ENCODE measurements at regions not wholly inside any gene's neighbourhood (a gene's known extent, or its start where the extent isn't known, plus 50 kb on each side); places are given as distances from the start of the nearest gene placed in this dataset.

GRCh38 chr3:117101697-117102096 is 392.1 kb downstream of the TUSC7 start:
- H2AFZ ChIP-seq = no peak overlapping the region
- peaks cover 15% of the 10 kb centered on the region for H3F3A ChIP-seq (ENCODE audit: insufficient read depth)
- H3K27me3 ChIP-seq (replicated peaks; ENCODE audit: insufficient read depth) = no peaks in the 10 kb centered on the region
- no peaks in the 10 kb centered on the region for H4K20me1 ChIP-seq (ENCODE audit: insufficient read depth)
- no peak for DNase-seq
- in situ Hi-C loops (cut with MboI) = no loop called here
- peaks cover 30% of the 10 kb centered on the region for H3K4me1 ChIP-seq (ENCODE audit: insufficient read depth)
- WGBS, 2 experiments (ENCODE audit: low coverage in 1 of 2, low lambda C conversion rate in 2 of 2, missing lambda C conversion rate in 2 of 2) = 50 to 64% methylated on average over 1 of the region's 1 CpG
- H3K9ac ChIP-seq = no peak overlapping the region
- H3K79me2 ChIP-seq (ENCODE audit: insufficient read depth) = no peaks in the 10 kb centered on the region
- H3K4me3 ChIP-seq = no peak overlapping the region
- no peak overlapping the region for H3K4me2 ChIP-seq (ENCODE audit: unreplicated experiment)
- no peaks in the 10 kb centered on the region; the same call in 1 of the 2 replicates for H3K9me2 ChIP-seq (ENCODE audit: insufficient read depth)
- TF ChIP-seq EZH2phosphoT487 (IDR thresholded peaks at IDR 0.05; ENCODE audit: insufficient read depth, low read depth) (no peak), EZH2 (IDR thresholded peaks at IDR 0.05; ENCODE audit: insufficient read depth, poor library complexity, severe bottlenecking) (no peak)
- peaks cover 3% of the 10 kb centered on the region for H3K9me3 ChIP-seq (ENCODE audit: low read depth)
- H3K27ac ChIP-seq = no peak overlapping the region
- no peaks in the 10 kb centered on the region; the same call in 1 of the 2 replicates for H3K36me3 ChIP-seq (ENCODE audit: low read depth)

- no peak overlapping the region for H3K9ac ChIP-seq
- WGBS, 2 experiments (ENCODE audit: low coverage in 1 of 2, low lambda C conversion rate in 2 of 2, missing lambda C conversion rate in 2 of 2) = 74 to 77% methylated on average over 3 of the region's 3 CpGs
Observed at GRCh38 chr3:117102426-117102825, 392.8 kb downstream of the TUSC7 start.

GRCh38 chr3:117103675-117104074 is 394.1 kb downstream of the TUSC7 start:
- peak; percentile 13 for DNase-seq

More at GRCh38 chr3:117102426-117102825, 392.8 kb downstream of the TUSC7 start:
- Histone ChIP-seq H3K36me3 (ENCODE audit: low read depth) (no peaks in the 10 kb centered on the region; the same call in 1 of the 2 replicates), H3K9me3 (ENCODE audit: low read depth) (peaks cover 3% of the 10 kb centered on the region), H3K79me2 (ENCODE audit: insufficient read depth) (no peaks in the 10 kb centered on the region), H3K27ac (no peak overlapping the region), H3K4me2 (ENCODE audit: unreplicated experiment) (no peak overlapping the region), H3K4me1 (ENCODE audit: insufficient read depth) (peaks cover 24% of the 10 kb centered on the region), H3K4me3 (no peak overlapping the region), H3K9me2 (ENCODE audit: insufficient read depth) (no peaks in the 10 kb centered on the region; the same call in 1 of the 2 replicates), H3K27me3 (replicated peaks; ENCODE audit: insufficient read depth) (no peaks in the 10 kb centered on the region), H2AFZ (no peak overlapping the region), H3F3A (ENCODE audit: insufficient read depth) (peaks cover 15% of the 10 kb centered on the region), H4K20me1 (ENCODE audit: insufficient read depth) (no peaks in the 10 kb centered on the region)
- in situ Hi-C loops (cut with MboI) = no loop called here
- DNase-seq = no peak
- TF ChIP-seq EZH2 (IDR thresholded peaks at IDR 0.05; ENCODE audit: insufficient read depth, poor library complexity, severe bottlenecking) = no peak
- TF ChIP-seq EZH2phosphoT487 (IDR thresholded peaks at IDR 0.05; ENCODE audit: insufficient read depth, low read depth) = no peak

GRCh38 chr3:117104381-117104780 is 394.8 kb downstream of the TUSC7 start:
- Histone ChIP-seq H3K36me3 (ENCODE audit: low read depth) (no peaks in the 10 kb centered on the region), H3K9ac (no peak overlapping the region), H3F3A (ENCODE audit: insufficient read depth) (peaks cover 15% of the 10 kb centered on the region), H3K4me3 (no peak overlapping the region), H3K9me2 (ENCODE audit: insufficient read depth) (no peaks in the 10 kb centered on the region), H3K9me3 (ENCODE audit: low read depth) (no peaks in the 10 kb centered on the region), H3K4me2 (ENCODE audit: unreplicated experiment) (no peak overlapping the region), H2AFZ (no peak overlapping the region), H3K27ac (no peak overlapping the region), H3K27me3 (replicated peaks; ENCODE audit: insufficient read depth) (no peaks in the 10 kb centered on the region), H4K20me1 (ENCODE audit: insufficient read depth) (no peaks in the 10 kb centered on the region), H3K79me2 (ENCODE audit: insufficient read depth) (no peaks in the 10 kb centered on the region), H3K4me1 (ENCODE audit: insufficient read depth) (peaks cover 20% of the 10 kb centered on the region)
- 74 to 75% methylated on average over 2 of the region's 2 CpGs for WGBS, 2 experiments (ENCODE audit: low coverage in 1 of 2, low lambda C conversion rate in 2 of 2, missing lambda C conversion rate in 2 of 2)
- no peak for TF ChIP-seq EZH2 (IDR thresholded peaks at IDR 0.05; ENCODE audit: insufficient read depth, poor library complexity, severe bottlenecking)
- in situ Hi-C loops (cut with MboI) = no loop called here
- DNase-seq = no peak

More at GRCh38 chr3:117103675-117104074, 394.1 kb downstream of the TUSC7 start:
- Histone ChIP-seq H3K36me3 (ENCODE audit: low read depth) (no peaks in the 10 kb centered on the region), H3K4me3 (no peak overlapping the region), H3K27ac (no peak overlapping the region), H4K20me1 (ENCODE audit: insufficient read depth) (no peaks in the 10 kb centered on the region), H3K9me3 (ENCODE audit: low read depth) (no peaks in the 10 kb centered on the region), H3K4me2 (ENCODE audit: unreplicated experiment) (no peak overlapping the region), H3K4me1 (ENCODE audit: insufficient read depth) (peaks cover 20% of the 10 kb centered on the region), H3K27me3 (replicated peaks; ENCODE audit: insufficient read depth) (no peaks in the 10 kb centered on the region), H3F3A (ENCODE audit: insufficient read depth) (peaks cover 15% of the 10 kb centered on the region), H3K9ac (no peak overlapping the region), H2AFZ (no peak overlapping the region), H3K79me2 (ENCODE audit: insufficient read depth) (no peaks in the 10 kb centered on the region), H3K9me2 (ENCODE audit: insufficient read depth) (no peaks in the 10 kb centered on the region)
- TF ChIP-seq EZH2 (IDR thresholded peaks at IDR 0.05; ENCODE audit: insufficient read depth, poor library complexity, severe bottlenecking) (no peak), EZH2phosphoT487 (IDR thresholded peaks at IDR 0.05; ENCODE audit: insufficient read depth, low read depth) (no peak)
- WGBS, 2 experiments (ENCODE audit: low coverage in 1 of 2, low lambda C conversion rate in 2 of 2, missing lambda C conversion rate in 2 of 2) = 50 to 58% methylated on average over 3 of the region's 3 CpGs
- in situ Hi-C loops (cut with MboI) = no loop called here

- Histone ChIP-seq H3F3A (ENCODE audit: insufficient read depth) (peaks cover 15% of the 10 kb centered on the region), H3K79me2 (ENCODE audit: insufficient read depth) (no peaks in the 10 kb centered on the region), H3K9me2 (ENCODE audit: insufficient read depth) (no peaks in the 10 kb centered on the region), H3K9ac (no peak overlapping the region), H3K36me3 (ENCODE audit: low read depth) (no peaks in the 10 kb centered on the region), H3K4me1 (ENCODE audit: insufficient read depth) (peaks cover 20% of the 10 kb centered on the region), H2AFZ (no peak overlapping the region), H3K27ac (no peak overlapping the region), H3K4me2 (ENCODE audit: unreplicated experiment) (peak overlapping the region; percentile 40), H4K20me1 (ENCODE audit: insufficient read depth) (no peaks in the 10 kb centered on the region), H3K9me3 (ENCODE audit: low read depth) (no peaks in the 10 kb centered on the region), H3K27me3 (replicated peaks; ENCODE audit: insufficient read depth) (no peaks in the 10 kb centered on the region), H3K4me3 (no peak overlapping the region)
- in situ Hi-C loops (cut with MboI) = no loop called here
- TF ChIP-seq EZH2 (IDR thresholded peaks at IDR 0.05; ENCODE audit: insufficient read depth, poor library complexity, severe bottlenecking) (no peak), EZH2phosphoT487 (IDR thresholded peaks at IDR 0.05; ENCODE audit: insufficient read depth, low read depth) (no peak)
- WGBS, 2 experiments (ENCODE audit: low coverage in 1 of 2, low lambda C conversion rate in 2 of 2, missing lambda C conversion rate in 2 of 2) = 92 to 96% methylated on average over 4 of the region's 4 CpGs
- DNase-seq = no peak
Observed at GRCh38 chr3:117104792-117105191, 395.2 kb downstream of the TUSC7 start.

Measured in GM23248 (cell line).